Smooth muscle cell (in vitro differentiated cells): ENCODE measurements at regions not wholly inside any gene's neighbourhood (a gene's known extent, or its start where the extent isn't known, plus 50 kb on each side); places are given as distances from the start of the nearest gene placed in this dataset.

ENCODE experiments used
- DNase-seq: peaks from one replicate; lab custom pipeline; 2025; ENCODE audit not compliant: unreplicated experiment; lab: John Stamatoyannopoulos, UW
- H2AFZ ChIP-seq: fragments of 200-600 bp; sonication (generic); 2 replicates; pipeline ENCODE4 v1.6.0; 2016; ENCODE audit warnings: antibody characterized with exemption, low read depth, mild to moderate bottlenecking
- H3F3A ChIP-seq: fragments of 200-600 bp; sonication (generic); 2 replicates; pipeline ENCODE4 v1.6.0; 2017; ENCODE audit warnings: antibody characterized with exemption, low read depth
- H3K27ac ChIP-seq: fragments of 200-600 bp; sonication (generic); 2 replicates; pipeline ENCODE4 v1.5.1; 2016; ENCODE audit warnings: low read depth, mild to moderate bottlenecking
- H3K27me3 ChIP-seq: fragments of 200-600 bp; sonication (generic); 2 replicates; pipeline ENCODE4 v1.6.1; 2016; ENCODE audit warnings: low read depth, mild to moderate bottlenecking
- H3K36me3 ChIP-seq: fragments of 200-600 bp; sonication (generic); 2 replicates; pipeline ENCODE4 v1.5.1; 2016; ENCODE audit warnings: low read depth
- H3K4me1 ChIP-seq: fragments of 200-600 bp; sonication (generic); 2 replicates; pipeline ENCODE4 v1.5.1; 2016; ENCODE audit warnings: low read depth
- H3K4me2 ChIP-seq: fragments of 200-600 bp; sonication (generic); 2 replicates; pipeline ENCODE4 v1.6.0; 2016; ENCODE audit warnings: mild to moderate bottlenecking
- H3K4me3 ChIP-seq: fragments of 200-600 bp; sonication (generic); 2 replicates; pipeline ENCODE4 v1.5.1; 2016; ENCODE audit warnings: mild to moderate bottlenecking
- H3K79me2 ChIP-seq: fragments of 200-600 bp; sonication (generic); 2 replicates; pipeline ENCODE4 v1.6.0; 2016; ENCODE audit warnings: low read depth, mild to moderate bottlenecking
- H3K9ac ChIP-seq: fragments of 200-600 bp; sonication (generic); 2 replicates; pipeline ENCODE4 v1.6.0; 2016; ENCODE audit warnings: low read depth
- H3K9me3 ChIP-seq: fragments of 200-600 bp; sonication (generic); replicated peaks from 2 replicates; pipeline ENCODE4 v1.5.1; 2016; ENCODE audit warnings: low read depth
- H4K20me1 ChIP-seq: fragments of 200-600 bp; sonication (generic); 2 replicates; pipeline ENCODE4 v1.6.0; 2016; ENCODE audit warnings: low read depth
- CTCF ChIP-seq: fragments of 200-600 bp; sonication (generic); IDR thresholded peaks from 2 replicates; pipeline ENCODE4 v1.5.1; 2017; ENCODE audit warnings: borderline replicate concordance, mild to moderate bottlenecking, antibody characterized with exemption; ENCODE audit not compliant: insufficient read depth, poor library complexity, severe bottlenecking
- WGBS: methylation state at CpG from one replicate; pipeline ENCODE4 v1.1.7; 2016; ENCODE audit warnings: low lambda C conversion rate; 5-methylcytosine and 5-hydroxymethylcytosine counted together

- WGBS, result 60% methylated on average over 8 of the region's 8 CpGs
- H3K79me2 ChIP-seq, result no peaks in the 10 kb centered on the region
- peaks cover 12% of the 10 kb centered on the region for H3K4me1 ChIP-seq
- no peak overlapping the region for H3K27ac ChIP-seq
- H3K4me2 ChIP-seq, result no peak overlapping the region
- no peaks in the 10 kb centered on the region for H3F3A ChIP-seq
- DNase-seq, result no peak
- H3K27me3 ChIP-seq, result peaks cover 51% of the 10 kb centered on the region
- no peak for TF ChIP-seq CTCF
- no peaks in the 10 kb centered on the region for H3K9me3 ChIP-seq
- no peaks in the 10 kb centered on the region for H4K20me1 ChIP-seq
- no peaks in the 10 kb centered on the region for H3K36me3 ChIP-seq
- H3K9ac ChIP-seq, result no peak overlapping the region
- H3K4me3 ChIP-seq, result no peak overlapping the region
- H2AFZ ChIP-seq, result no peak overlapping the region
Observed at GRCh38 chr1:38558055-38558454, 301.5 kb downstream of the RRAGC start.

- Histone ChIP-seq H3K4me1 (peaks cover 12% of the 10 kb centered on the region), H2AFZ (no peak overlapping the region), H3K27me3 (peaks cover 50% of the 10 kb centered on the region), H3K4me2 (no peak overlapping the region), H3K4me3 (no peak overlapping the region), H3K79me2 (no peaks in the 10 kb centered on the region), H3K27ac (no peak overlapping the region), H3F3A (no peaks in the 10 kb centered on the region), H3K36me3 (no peaks in the 10 kb centered on the region), H4K20me1 (no peaks in the 10 kb centered on the region), H3K9ac (no peak overlapping the region), H3K9me3 (no peaks in the 10 kb centered on the region)
- TF ChIP-seq CTCF, result no peak
- WGBS, result 65% methylated on average over 1 of the region's 1 CpG
- no peak for DNase-seq
Observed at GRCh38 chr1:38555594-38555993, 304.0 kb downstream of the RRAGC start.

- Histone ChIP-seq H3K9ac (no peak overlapping the region), H3F3A (no peaks in the 10 kb centered on the region), H3K4me2 (no peak overlapping the region), H3K79me2 (no peaks in the 10 kb centered on the region), H3K27ac (no peak overlapping the region), H3K9me3 (no peaks in the 10 kb centered on the region), H3K4me3 (no peak overlapping the region), H3K4me1 (peaks cover 12% of the 10 kb centered on the region), H2AFZ (no peak overlapping the region), H4K20me1 (no peaks in the 10 kb centered on the region), H3K36me3 (no peaks in the 10 kb centered on the region), H3K27me3 (peaks cover 47% of the 10 kb centered on the region)
- DNase-seq, result no peak
- TF ChIP-seq CTCF, result no peak
- WGBS, result 85% methylated on average over 3 of the region's 3 CpGs
Observed at GRCh38 chr1:38555130-38555529, 304.4 kb downstream of the RRAGC start.
